ENCODE measurements at regions not wholly inside any gene's neighbourhood (a gene's known extent, or its start where the extent isn't known, plus 50 kb on each side); places are given as distances from the start of the nearest gene placed in this dataset.
A peak's percentile ranks its signal among the peaks of the same experiment; 100 is the strongest.

DNA sequence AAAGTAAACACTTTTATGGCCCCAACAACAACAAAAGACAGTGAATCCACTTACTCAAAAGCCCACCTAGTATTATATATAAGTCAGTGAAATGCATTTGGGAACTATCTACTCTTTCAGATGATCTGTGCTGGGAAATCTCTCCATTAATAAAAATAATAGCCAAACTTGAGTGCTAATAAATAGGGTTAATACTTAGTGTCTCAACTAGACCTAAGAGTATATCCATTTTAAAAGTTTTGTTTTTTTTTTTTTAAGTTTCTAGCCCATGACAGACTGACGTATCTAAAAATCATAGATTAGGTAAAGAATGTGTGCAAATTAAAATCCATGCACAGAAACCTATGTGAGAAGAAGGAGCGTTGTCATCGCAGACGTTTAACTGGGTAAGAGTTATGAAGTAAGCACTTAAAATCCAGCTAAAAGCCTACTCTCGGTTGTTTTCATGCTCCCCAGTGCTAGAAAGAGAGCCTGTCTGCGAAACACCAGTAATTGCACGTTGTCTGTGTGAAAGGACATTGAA, 83.4 kb upstream of the PELI1 start:
- TF ChIP-seq, protein P1, sequence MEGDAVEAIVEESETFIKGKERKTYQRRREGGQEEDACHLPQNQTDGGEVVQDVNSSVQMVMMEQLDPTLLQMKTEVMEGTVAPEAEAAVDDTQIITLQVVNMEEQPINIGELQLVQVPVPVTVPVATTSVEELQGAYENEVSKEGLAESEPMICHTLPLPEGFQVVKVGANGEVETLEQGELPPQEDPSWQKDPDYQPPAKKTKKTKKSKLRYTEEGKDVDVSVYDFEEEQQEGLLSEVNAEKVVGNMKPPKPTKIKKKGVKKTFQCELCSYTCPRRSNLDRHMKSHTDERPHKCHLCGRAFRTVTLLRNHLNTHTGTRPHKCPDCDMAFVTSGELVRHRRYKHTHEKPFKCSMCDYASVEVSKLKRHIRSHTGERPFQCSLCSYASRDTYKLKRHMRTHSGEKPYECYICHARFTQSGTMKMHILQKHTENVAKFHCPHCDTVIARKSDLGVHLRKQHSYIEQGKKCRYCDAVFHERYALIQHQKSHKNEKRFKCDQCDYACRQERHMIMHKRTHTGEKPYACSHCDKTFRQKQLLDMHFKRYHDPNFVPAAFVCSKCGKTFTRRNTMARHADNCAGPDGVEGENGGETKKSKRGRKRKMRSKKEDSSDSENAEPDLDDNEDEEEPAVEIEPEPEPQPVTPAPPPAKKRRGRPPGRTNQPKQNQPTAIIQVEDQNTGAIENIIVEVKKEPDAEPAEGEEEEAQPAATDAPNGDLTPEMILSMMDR (IDR thresholded peaks at IDR 0.05; ENCODE audit: control insufficient read depth, insufficient read depth, low read depth, low read length, missing control alignments), result no peak
- H3K4me3 ChIP-seq (ENCODE audit: control insufficient read depth, low read depth, low read length), result peak overlapping the region; percentile 32; the same call in 1 of the 2 replicates
- no peak for DNase-seq (ENCODE audit: low read depth)

DNA sequence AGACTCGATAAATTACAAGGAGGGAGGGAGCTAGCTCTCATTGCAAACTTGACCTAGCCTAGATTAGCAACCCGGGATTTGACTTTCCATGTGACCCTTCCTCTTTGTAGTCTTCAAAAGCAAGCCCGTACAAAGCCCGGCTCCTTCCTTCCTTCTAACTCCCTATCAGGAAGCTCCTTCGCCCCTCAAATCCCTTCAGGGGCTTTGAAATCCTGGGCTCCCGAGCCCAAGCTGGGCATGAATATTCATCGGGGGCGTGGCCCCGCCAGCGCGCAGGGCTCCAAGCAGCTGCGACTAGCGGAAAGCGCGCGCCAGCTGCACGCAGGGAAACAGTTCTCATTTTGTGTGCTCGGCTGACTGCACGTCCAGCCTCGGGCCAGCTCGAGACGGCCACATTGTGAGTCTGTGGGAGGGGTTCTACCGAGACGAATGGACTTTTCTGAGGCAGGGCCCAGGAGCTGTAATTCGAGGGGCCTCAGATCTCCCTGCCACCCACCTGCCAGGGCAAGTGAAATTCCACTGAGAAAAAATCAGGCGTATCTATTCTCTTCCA, 84.0 kb upstream of the PELI1 start:
- TF ChIP-seq, protein P1 (IDR thresholded peaks at IDR 0.05; ENCODE audit: control insufficient read depth, insufficient read depth, low read depth, low read length, missing control alignments), result peak; percentile 2
- H3K4me3 ChIP-seq (ENCODE audit: control insufficient read depth, low read depth, low read length), result peak overlapping the region; percentile 32
- no peak for DNase-seq (ENCODE audit: low read depth)

DNA sequence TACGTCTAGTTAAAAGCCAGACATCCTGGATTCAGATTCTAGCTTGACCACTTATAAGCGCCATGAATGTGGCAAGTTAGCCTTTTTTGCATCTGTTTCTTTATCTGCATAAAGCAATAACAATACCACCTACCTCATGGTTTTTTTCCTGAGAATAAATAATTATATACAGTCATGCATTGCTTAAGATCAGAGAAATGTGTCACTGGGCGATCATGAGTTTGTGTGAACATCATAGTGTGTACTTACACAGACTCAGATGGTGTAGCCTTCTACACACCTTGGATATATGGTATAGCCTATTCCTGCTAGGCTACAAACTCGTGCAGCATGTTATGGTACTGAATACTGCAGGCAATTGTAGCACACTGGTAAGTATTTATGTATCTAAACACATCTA, 84.7 kb upstream of the PELI1 start:
- DNase-seq (ENCODE audit: low read depth), result no peak
- H3K4me3 ChIP-seq (ENCODE audit: control insufficient read depth, low read depth, low read length), result no peak overlapping the region
- TF ChIP-seq, protein P1 (IDR thresholded peaks at IDR 0.05; ENCODE audit: control insufficient read depth, insufficient read depth, low read depth, low read length, missing control alignments), result no peak

DNA sequence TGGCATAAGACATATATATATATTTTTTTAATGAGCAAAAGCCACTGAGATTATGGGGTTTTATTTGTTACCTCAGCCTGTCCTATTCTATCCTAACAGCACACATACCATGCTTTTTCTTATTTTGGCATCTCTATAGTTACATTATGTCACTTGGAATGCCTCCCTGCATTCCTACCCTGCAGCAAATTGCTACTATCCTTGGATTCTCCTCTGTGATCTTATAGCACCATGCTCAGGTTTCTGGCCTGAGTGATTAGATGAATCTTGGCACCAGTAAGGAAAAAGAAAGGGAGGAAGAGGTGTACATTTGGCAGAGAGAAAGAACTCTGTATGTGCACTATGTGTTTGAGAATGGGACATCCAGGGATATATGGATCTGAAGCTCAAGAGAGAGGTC, 86.3 kb upstream of the PELI1 start:
- no peak overlapping the region for H3K4me3 ChIP-seq (ENCODE audit: control insufficient read depth, low read depth, low read length)
- TF ChIP-seq, protein P1 (IDR thresholded peaks at IDR 0.05; ENCODE audit: control insufficient read depth, insufficient read depth, low read depth, low read length, missing control alignments), result no peak
- DNase-seq (ENCODE audit: low read depth), result no peak

DNA sequence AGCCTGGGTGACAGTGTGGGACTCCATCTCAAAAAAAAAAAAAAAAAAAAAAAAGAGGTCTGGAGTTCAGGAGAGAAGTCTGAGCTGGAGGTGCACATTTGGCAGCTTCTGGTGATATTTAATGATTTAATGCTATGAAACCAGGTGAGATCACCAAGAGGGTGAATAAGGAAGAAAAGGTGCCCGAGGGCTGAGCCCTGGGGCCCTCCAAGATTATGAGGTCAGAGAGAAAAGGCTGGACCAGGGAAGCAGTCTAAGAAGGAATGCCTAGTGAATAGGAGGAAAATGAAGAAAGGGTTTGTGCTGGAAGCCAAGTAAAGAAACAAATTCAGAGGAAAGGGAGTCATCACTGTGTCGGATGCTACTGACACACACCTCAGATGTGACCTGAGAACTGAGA, 88.0 kb upstream of the PELI1 start:
- no peak for DNase-seq (ENCODE audit: low read depth)
- TF ChIP-seq, protein P1 (IDR thresholded peaks at IDR 0.05; ENCODE audit: control insufficient read depth, insufficient read depth, low read depth, low read length, missing control alignments), result no peak

DNA sequence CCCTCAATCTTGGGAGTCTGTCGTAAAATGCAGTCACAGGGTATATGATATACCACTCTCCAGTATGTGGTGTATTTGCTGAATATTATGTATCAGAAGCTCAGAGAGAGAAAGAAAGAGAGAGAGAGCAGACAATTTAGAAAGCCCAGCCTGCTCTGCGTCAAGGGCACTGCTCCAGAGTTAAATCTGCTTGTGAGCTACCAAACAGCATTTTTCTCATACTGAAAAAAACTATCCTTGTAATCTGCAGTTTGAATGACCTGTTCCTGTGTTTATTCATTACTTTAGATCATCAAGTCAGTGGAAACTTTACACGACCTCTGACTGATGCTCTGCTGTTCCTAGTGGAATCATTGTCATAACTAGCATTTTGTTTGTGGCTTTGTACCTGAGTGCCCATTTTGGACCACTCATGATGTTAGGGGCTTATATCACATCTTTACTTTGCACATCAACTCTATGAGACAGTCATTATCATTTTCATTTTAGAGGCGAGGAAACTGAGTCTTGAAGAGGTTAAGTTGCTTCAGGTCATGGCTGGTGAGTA, 89.2 kb upstream of the PELI1 start:
- no peak overlapping the region for H3K4me3 ChIP-seq (ENCODE audit: control insufficient read depth, low read depth, low read length)
- TF ChIP-seq, protein P1 (IDR thresholded peaks at IDR 0.05; ENCODE audit: control insufficient read depth, insufficient read depth, low read depth, low read length, missing control alignments), result no peak
- no peak for DNase-seq (ENCODE audit: low read depth)

More for the DNA sequence above, 88.0 kb upstream of the PELI1 start:
- no peak overlapping the region for H3K4me3 ChIP-seq (ENCODE audit: control insufficient read depth, low read depth, low read length)
